Mucosa of descending colon (tissue), 3 donors: ENCODE measurements at regions not wholly inside any gene's neighbourhood (a gene's known extent, or its start where the extent isn't known, plus 50 kb on each side); places are given as distances from the start of the nearest gene placed in this dataset.
"Not testable (repeated sequence)": the region's sequence is repeated elsewhere in the genome, so short reads cannot be mapped to it uniquely, and the experiment has no call there.

ENCODE experiments used
- ATAC-seq: fragments of 200-7000 bp; cut with Tn5 transposase; one replicate; pipeline ENCODE4 v1.9.1; 2020; ENCODE audit warnings: mild to moderate bottlenecking, moderate library complexity
- DNase-seq, 3 donors: peaks; one replicate each; pipeline ENCODE4 v3.0.0-alpha.2; 2020
- H3K36me3 ChIP-seq: fragments of 200-600 bp; one replicate; pipeline ENCODE4 v1.8.0; 2021; ENCODE audit warnings: low read depth, mild to moderate bottlenecking
- H3K4me1 ChIP-seq: fragments of 200-600 bp; one replicate; pipeline ENCODE4 v1.8.0; 2021; ENCODE audit warnings: low read depth, mild to moderate bottlenecking
- H3K4me3 ChIP-seq: fragments of 200-600 bp; one replicate; pipeline ENCODE4 v1.8.0; 2021; ENCODE audit warnings: mild to moderate bottlenecking
- H3K9me3 ChIP-seq: fragments of 200-600 bp; one replicate; pipeline ENCODE4 v1.8.0; 2021; ENCODE audit warnings: mild to moderate bottlenecking
- CTCF ChIP-seq: fragments of 200-600 bp; IDR thresholded peaks from one replicate; pipeline ENCODE4 v1.8.0; 2022; ENCODE audit warnings: antibody characterized with exemption, mild to moderate bottlenecking
- intact Hi-C, 2 donors: fragments of 100-400 bp; cut with DNase I in 1 of 2; cut with micrococcal nuclease in 1 of 2; formaldehyde crosslinking; loops; one replicate each; pipeline versions ENCODE4 v1.11.0 to v1.11.1; 2022; cut with DNase I, micrococcal nuclease
- donor health status: DM: no; HTN: no; CAD: no; lungs with moderate emphysema.
- donor health status: DM: no; HTN: no; CAD: no.
- donor health status: DM: no; HTN: yes; CAD: no.

GRCh38 chr7:4486907-4487306, 195.2 kb upstream of the FOXK1 start:
- Histone ChIP-seq H3K36me3 (no peaks in the 10 kb centered on the region), H3K4me3 (no peak overlapping the region), H3K4me1 (no peaks in the 10 kb centered on the region), H3K9me3 (peaks cover 9% of the 10 kb centered on the region)
- DNase-seq = no peak
- intact Hi-C loops = no loop called here
- no peak for ATAC-seq
- no peak for TF ChIP-seq CTCF

DNA sequence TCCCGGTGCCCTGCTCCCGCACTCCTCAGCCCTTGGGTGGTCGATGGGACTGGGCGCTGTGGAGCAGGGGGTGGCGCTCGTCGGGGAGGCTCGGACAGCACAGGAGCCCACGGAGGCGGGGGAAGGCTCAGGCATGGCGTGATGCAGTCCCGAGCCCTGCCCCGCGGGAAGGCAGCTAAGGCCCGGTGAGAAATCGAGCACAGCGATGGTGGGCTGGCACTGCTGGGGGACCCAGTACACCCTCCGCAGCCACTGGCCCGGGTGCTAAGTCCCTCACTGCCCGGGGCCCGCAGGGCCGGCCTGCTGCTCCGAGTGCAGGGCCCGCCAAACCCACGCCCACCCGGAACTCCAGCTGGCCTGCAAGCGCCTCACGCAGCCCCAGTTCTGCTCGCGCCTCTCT, 185.2 kb upstream of the FOXK1 start:
- H3K36me3 ChIP-seq, H3K9me3 ChIP-seq, H3K4me1 ChIP-seq, intact Hi-C loops, H3K4me3 ChIP-seq, ATAC-seq, DNase-seq: not testable (repeated sequence)

DNA sequence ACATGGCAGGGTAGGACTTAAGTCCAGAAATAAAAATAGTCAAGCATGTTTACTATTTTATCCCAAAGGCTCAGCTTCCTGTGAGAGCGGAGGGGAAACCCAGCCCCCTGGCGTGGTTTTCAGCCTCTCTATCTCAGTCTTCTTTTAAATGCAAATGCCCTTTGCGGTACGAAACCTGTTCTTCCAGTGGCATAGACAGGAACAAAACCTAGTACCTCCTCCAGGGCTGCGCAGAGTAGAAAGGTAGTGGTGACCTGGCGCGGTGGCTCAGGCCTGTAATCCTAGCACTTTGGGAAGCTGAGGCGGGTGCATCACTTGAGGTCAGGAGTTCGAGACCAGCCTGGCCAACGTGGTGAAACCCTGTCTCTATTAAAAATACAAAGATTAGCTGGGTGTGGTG, 181.3 kb upstream of the FOXK1 start:
- no peaks in the 10 kb centered on the region for H3K36me3 ChIP-seq
- no peak for ATAC-seq
- no peak overlapping the region for H3K4me3 ChIP-seq
- DNase-seq = no peak
- H3K4me1 ChIP-seq = peaks cover 7% of the 10 kb centered on the region
- intact Hi-C loops = no loop called here
- no peak for TF ChIP-seq CTCF
- H3K9me3 ChIP-seq = peaks cover 7% of the 10 kb centered on the region

- H3K4me1 ChIP-seq, ATAC-seq: not testable (repeated sequence)
Measured at GRCh38 chr7:4507886-4508285, 174.2 kb upstream of the FOXK1 start.

GRCh38 chr7:4513450-4513849, 168.6 kb upstream of the FOXK1 start:
- TF ChIP-seq CTCF = no peak
- no peak for ATAC-seq
- no peak overlapping the region for H3K4me3 ChIP-seq
- H3K9me3 ChIP-seq = no peaks in the 10 kb centered on the region
- intact Hi-C loops = no loop called here
- no peak for DNase-seq
- no peaks in the 10 kb centered on the region for H3K4me1 ChIP-seq
- H3K36me3 ChIP-seq = no peaks in the 10 kb centered on the region

More at GRCh38 chr7:4507886-4508285, 174.2 kb upstream of the FOXK1 start:
- H3K9me3 ChIP-seq, H3K36me3 ChIP-seq, H3K4me3 ChIP-seq, intact Hi-C loops, DNase-seq: not testable (repeated sequence)

DNA sequence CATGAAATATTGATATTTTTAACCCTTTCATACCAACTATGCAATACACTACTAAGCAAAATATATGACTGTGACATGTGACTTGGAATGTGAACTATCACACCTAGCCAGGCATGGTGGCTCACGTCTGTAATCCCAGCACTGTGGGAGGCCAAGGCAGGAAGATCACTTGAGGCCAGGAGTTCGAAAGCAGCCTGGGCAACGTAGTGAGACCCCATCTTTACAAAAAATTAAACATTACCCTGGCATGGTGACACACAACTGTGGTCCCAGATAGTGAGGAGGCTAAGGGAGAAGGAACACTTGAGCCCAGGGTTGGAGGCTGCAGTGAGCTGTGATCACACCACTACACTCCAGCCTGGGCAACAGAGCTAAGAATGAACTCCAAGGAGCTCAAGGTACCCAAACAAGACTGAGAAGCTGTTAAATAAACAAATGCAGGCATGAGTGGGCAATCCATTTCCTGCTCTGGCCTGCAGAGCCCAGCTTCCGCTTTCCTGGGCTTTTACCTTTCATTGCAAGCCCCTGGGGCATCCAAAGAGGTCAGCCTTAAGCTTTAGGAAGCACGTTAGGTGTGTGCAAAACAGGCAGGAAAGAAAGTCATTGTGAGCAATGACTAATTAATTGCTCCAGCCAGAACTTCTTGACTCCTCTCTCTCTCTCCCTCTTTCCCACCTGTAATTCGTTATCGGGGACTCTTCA, 162.1 kb upstream of the FOXK1 start:
- Histone ChIP-seq H3K9me3 (no peaks in the 10 kb centered on the region), H3K4me1 (no peaks in the 10 kb centered on the region), H3K4me3 (no peak overlapping the region), H3K36me3 (no peaks in the 10 kb centered on the region)
- DNase-seq (no peak), ATAC-seq (no peak)
- no peak for TF ChIP-seq CTCF
- intact Hi-C loops = no loop called here

DNA sequence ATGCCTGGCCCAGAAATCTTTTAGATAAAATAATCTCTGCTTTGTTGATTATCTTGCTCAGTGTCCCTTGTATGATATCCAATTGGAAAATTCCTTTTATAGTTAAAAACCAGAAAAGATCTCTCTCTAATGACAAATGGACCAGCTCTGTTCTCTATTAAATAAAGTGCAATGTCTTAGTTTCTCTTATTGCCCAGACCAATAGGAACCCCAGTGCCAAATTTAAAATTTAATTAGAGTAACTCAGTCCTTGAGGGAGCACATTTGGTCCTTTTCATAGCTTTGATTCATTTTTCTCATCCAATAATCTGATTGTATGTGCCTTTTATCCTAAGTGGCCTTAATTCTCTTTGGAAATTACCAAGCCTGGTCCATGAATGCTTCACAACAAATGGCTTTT, 158.9 kb upstream of the FOXK1 start:
- Histone ChIP-seq H3K4me1 (no peaks in the 10 kb centered on the region), H3K9me3 (no peaks in the 10 kb centered on the region), H3K36me3 (no peaks in the 10 kb centered on the region), H3K4me3 (no peak overlapping the region)
- ATAC-seq (no peak), DNase-seq (no peak)
- intact Hi-C loops = no loop called here
- no peak for TF ChIP-seq CTCF
